ENCODE measurements at regions not wholly inside any gene's neighbourhood (a gene's known extent, or its start where the extent isn't known, plus 50 kb on each side); places are given as distances from the start of the nearest gene placed in this dataset.

GRCh38 chr3:177673112-177673914 lies 476.0 kb upstream of the TBL1XR1 start:
- TF ChIP-seq CTCF (conservative IDR thresholded peaks at IDR 0.05; ENCODE audit: low read depth, low read length): no peak
- DNase-seq (ENCODE audit: low read depth): peak; percentile 97
- no peak overlapping the region for H3K4me3 ChIP-seq (ENCODE audit: low read depth, low read length)

GRCh38 chr3:177674186-177674585 lies 476.9 kb upstream of the TBL1XR1 start:
- TF ChIP-seq CTCF (conservative IDR thresholded peaks at IDR 0.05; ENCODE audit: low read depth, low read length): no peak
- no peak for DNase-seq (ENCODE audit: low read depth)
- H3K4me3 ChIP-seq (ENCODE audit: low read depth, low read length): no peak overlapping the region

GRCh38 chr3:177676148-177676547 lies 478.9 kb upstream of the TBL1XR1 start:
- no peak overlapping the region for H3K4me3 ChIP-seq (ENCODE audit: low read depth, low read length)
- no peak for DNase-seq (ENCODE audit: low read depth)
- TF ChIP-seq CTCF (conservative IDR thresholded peaks at IDR 0.05; ENCODE audit: low read depth, low read length): no peak

- no peak for DNase-seq (ENCODE audit: low read depth)
- no peak overlapping the region for H3K4me3 ChIP-seq (ENCODE audit: low read depth, low read length)
- TF ChIP-seq CTCF (conservative IDR thresholded peaks at IDR 0.05; ENCODE audit: low read depth, low read length): no peak
Observed at GRCh38 chr3:177676947-177677587, 479.8 kb upstream of the TBL1XR1 start.

GRCh38 chr3:177679568-177680471 lies 482.5 kb upstream of the TBL1XR1 start:
- peak; percentile 77 for DNase-seq (ENCODE audit: low read depth)
- H3K4me3 ChIP-seq (ENCODE audit: low read depth, low read length): no peak overlapping the region
- no peak for TF ChIP-seq CTCF (conservative IDR thresholded peaks at IDR 0.05; ENCODE audit: low read depth, low read length)

GRCh38 chr3:177680472-177680821 lies 483.2 kb upstream of the TBL1XR1 start:
- DNase-seq (ENCODE audit: low read depth): peak; percentile 61
- TF ChIP-seq CTCF (conservative IDR thresholded peaks at IDR 0.05; ENCODE audit: low read depth, low read length): no peak
- no peak overlapping the region for H3K4me3 ChIP-seq (ENCODE audit: low read depth, low read length)

Measured in choroid plexus epithelial cell (primary cell).